Ovary (tissue), 7 donors: ENCODE measurements at regions not wholly inside any gene's neighbourhood (a gene's known extent, or its start where the extent isn't known, plus 50 kb on each side); places are given as distances from the start of the nearest gene placed in this dataset.

Experiments
- DNase-seq, 5 donors: peaks; one replicate each; pipeline ENCODE4 v3.0.0-alpha.2; 2019 to 2020
- H3K27ac ChIP-seq, 2 donors: fragments of 200-600 bp; one replicate each; pipeline versions ENCODE4 v1.5.1 to v1.8.0; 2019 to 2022
- H3K27me3 ChIP-seq: fragments of 200-600 bp; one replicate; pipeline ENCODE4 v1.8.0; 2022
- H3K36me3 ChIP-seq: fragments of 200-600 bp; sonication (generic); one replicate; pipeline ENCODE4 v1.5.1; 2019
- H3K4me1 ChIP-seq: one replicate; pipeline ENCODE4 v1.8.1; 2013; ENCODE audit warnings: mild to moderate bottlenecking, moderate library complexity; ENCODE audit not compliant: insufficient read depth
- H3K4me3 ChIP-seq: fragments of 200-600 bp; sonication (generic); one replicate; pipeline ENCODE4 v1.5.1; 2017
- H3K9me3 ChIP-seq, 2 donors: fragments of 200-600 bp in 1 of 2; sonication (generic) in 1 of 2; one replicate each; pipeline versions ENCODE4 v1.5.1 to v1.8.1; 2013 to 2019; ENCODE audit warnings: mild to moderate bottlenecking in 1 of 2, moderate library complexity in 1 of 2
- EP300 ChIP-seq: sonication (generic); formaldehyde crosslinking; IDR thresholded peaks from one replicate; pipeline ENCODE4 v1.6.1; 2017; ENCODE audit warnings: antibody characterized with exemption
- POLR2A ChIP-seq: fragments of 450-650 bp; IDR thresholded peaks from one replicate; pipeline ENCODE4 v1.6.1; 2017; ENCODE audit warnings: antibody characterized with exemption, mild to moderate bottlenecking, moderate library complexity
- WGBS, 3 donors: extraction: QIAGEN DNeasy Blood & Tissue Kit in 1 of 3; methylation state at CpG; one replicate each; pipeline versions ENCODE4 v1.1.5 to v1.1.7; 2013 to 2017; 5-methylcytosine and 5-hydroxymethylcytosine counted together
- intact Hi-C, 4 donors: fragments of 100-400 bp; cut with DNase I; formaldehyde crosslinking; loops; one replicate each; pipeline versions ENCODE4 v1.11.0 to v1.15.1; 2022 to 2023
- TF ChIP-seq, protein P1 (sequence below), 3 donors: fragments of 450-650 bp in 2 of 3; fragments of 200-600 bp in 1 of 3; IDR thresholded peaks; one replicate each; pipeline versions ENCODE4 v1.5.1 to v1.8.0; 2016 to 2022; ENCODE audit warnings: antibody characterized with exemption in 3 of 3, mild to moderate bottlenecking in 1 of 3
- donor health status: DM: no; HTN: no; CAD: no; lungs with moderate emphysema.
- donor health status: DM: no; HTN: no; CAD: no.
- donor health status: Bipolar disorder and iron deficiency.
- donor health status: DM: no; HTN: no; CAD: no.
- donor health status: DM: yes; HTN: yes; CAD: no.

DNA sequence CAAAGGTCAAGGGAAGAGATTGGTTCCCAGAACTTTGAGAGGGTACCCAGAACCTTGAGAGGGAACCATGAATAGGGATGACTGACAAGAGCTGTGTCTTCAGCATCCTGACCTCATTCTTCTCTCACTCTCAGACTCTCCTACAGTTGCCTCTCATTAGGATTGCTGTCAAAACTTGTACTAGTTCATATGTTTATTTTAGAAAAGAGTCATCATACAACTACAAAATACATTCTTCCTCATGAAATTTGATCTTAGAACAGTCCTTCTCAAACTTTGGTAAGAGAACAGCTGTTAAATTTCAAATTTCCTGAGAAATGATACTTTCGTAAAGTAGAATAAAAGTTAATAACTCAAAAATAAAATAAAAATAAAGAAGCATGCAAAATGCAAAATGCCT is 161.4 kb upstream of the ZRANB2 start:
- H3K27me3 ChIP-seq, result no peaks in the 10 kb centered on the region
- TF ChIP-seq POLR2A (no peak), EP300 (no peak)
- TF ChIP-seq, protein P1, sequence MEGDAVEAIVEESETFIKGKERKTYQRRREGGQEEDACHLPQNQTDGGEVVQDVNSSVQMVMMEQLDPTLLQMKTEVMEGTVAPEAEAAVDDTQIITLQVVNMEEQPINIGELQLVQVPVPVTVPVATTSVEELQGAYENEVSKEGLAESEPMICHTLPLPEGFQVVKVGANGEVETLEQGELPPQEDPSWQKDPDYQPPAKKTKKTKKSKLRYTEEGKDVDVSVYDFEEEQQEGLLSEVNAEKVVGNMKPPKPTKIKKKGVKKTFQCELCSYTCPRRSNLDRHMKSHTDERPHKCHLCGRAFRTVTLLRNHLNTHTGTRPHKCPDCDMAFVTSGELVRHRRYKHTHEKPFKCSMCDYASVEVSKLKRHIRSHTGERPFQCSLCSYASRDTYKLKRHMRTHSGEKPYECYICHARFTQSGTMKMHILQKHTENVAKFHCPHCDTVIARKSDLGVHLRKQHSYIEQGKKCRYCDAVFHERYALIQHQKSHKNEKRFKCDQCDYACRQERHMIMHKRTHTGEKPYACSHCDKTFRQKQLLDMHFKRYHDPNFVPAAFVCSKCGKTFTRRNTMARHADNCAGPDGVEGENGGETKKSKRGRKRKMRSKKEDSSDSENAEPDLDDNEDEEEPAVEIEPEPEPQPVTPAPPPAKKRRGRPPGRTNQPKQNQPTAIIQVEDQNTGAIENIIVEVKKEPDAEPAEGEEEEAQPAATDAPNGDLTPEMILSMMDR (IDR thresholded peaks at IDR 0.05), result no peak
- no peaks in the 10 kb centered on the region for H3K4me1 ChIP-seq
- no peak overlapping the region for H3K27ac ChIP-seq
- no peaks in the 10 kb centered on the region for H3K36me3 ChIP-seq
- H3K4me3 ChIP-seq, result no peak overlapping the region
- H3K9me3 ChIP-seq, result no peaks in the 10 kb centered on the region
- 57 to 73% (median 66%) methylated on average over 1 of the region's 1 CpG for WGBS, 3 donors
- intact Hi-C loops, result no loop called here
- no peak for DNase-seq

DNA sequence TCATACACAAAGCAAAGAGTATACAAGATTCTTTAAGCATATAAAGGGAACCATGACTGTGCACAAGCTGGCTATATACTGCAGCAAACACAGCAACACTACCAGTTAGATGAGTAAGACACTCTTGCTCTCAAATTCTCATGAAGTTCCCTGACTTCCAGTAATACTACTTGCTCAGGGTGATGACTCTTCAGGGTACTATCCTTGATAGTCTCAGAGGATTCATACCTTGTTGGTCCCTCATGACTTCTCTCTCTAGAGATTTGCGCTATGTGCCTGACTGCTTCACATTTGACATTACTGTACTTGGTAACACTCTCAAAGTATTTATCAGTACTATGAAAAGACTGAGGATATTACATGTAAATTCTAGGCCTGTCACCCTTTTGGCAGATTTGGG is 159.8 kb upstream of the ZRANB2 start:
- TF ChIP-seq EP300 (no peak), POLR2A (no peak)
- TF ChIP-seq, protein P1 (IDR thresholded peaks at IDR 0.05), result no peak
- H3K27ac ChIP-seq, result no peak overlapping the region
- no peaks in the 10 kb centered on the region for H3K36me3 ChIP-seq
- intact Hi-C loops, result no loop called here
- no peaks in the 10 kb centered on the region for H3K27me3 ChIP-seq
- no peak overlapping the region for H3K4me3 ChIP-seq
- no peaks in the 10 kb centered on the region for H3K9me3 ChIP-seq
- 96 to 100% (median 100%) methylated on average over 1 of the region's 1 CpG for WGBS, 3 donors
- DNase-seq, result no peak
- no peaks in the 10 kb centered on the region for H3K4me1 ChIP-seq

DNA sequence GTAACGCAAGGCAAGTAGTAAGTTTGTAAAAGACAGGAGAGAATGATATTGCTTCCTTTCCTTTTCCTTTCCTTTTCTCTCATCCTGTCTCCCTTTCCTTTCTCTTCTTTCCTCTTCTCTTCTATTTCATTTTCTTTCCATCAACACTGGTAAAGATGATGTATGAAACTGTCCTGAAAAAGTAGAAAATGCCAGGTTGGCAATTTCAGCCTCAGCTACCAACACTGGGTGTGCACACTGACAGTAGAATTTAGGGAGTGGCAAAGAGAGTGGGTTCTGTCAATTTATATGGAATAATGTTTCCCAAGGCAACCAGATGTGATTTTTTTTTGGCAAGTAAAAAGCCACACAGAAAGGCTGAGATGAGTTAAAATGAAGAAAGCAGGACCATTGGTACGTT is 155.7 kb upstream of the ZRANB2 start:
- H3K36me3 ChIP-seq, result no peaks in the 10 kb centered on the region
- intact Hi-C loops, result no loop called here

DNA sequence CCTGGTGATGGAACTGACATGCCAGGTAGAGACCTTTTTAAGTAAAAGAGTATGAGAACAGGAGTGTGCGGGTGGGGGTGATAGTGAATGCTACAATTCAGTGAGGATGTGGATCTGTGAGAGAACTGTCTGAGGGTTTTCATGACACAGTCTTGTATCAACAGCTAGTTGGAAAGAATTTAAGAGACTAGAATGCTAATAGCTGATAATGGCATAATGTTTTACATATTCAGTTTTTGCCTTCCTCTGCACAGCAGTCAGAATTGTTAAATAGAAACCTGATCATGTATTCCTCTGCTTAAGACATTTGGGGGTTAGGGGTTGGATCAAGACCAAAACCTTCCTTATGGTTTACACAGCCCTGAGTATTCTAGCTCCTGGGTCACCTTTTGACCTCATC is 152.8 kb upstream of the ZRANB2 start:
- Histone ChIP-seq H3K4me1 (peaks cover 5% of the 10 kb centered on the region), H3K4me3 (no peak overlapping the region), H3K9me3 (no peaks in the 10 kb centered on the region), H3K27ac (no peak overlapping the region), H3K27me3 (no peaks in the 10 kb centered on the region), H3K36me3 (no peaks in the 10 kb centered on the region)
- WGBS, 3 donors, result 16 to 47% (median 22%) methylated on average over 1 of the region's 1 CpG
- intact Hi-C loops, result no loop called here
- DNase-seq, result no peak
- TF ChIP-seq EP300 (no peak), POLR2A (no peak)
- TF ChIP-seq, protein P1 (IDR thresholded peaks at IDR 0.05), result no peak

More for the DNA sequence above, 155.7 kb upstream of the ZRANB2 start:
- H3K9me3 ChIP-seq, result no peaks in the 10 kb centered on the region
- H3K27ac ChIP-seq, result no peak overlapping the region
- TF ChIP-seq, protein P1 (IDR thresholded peaks at IDR 0.05), result no peak
- TF ChIP-seq POLR2A (no peak), EP300 (no peak)
- peaks cover 5% of the 10 kb centered on the region for H3K4me1 ChIP-seq
- no peak overlapping the region for H3K4me3 ChIP-seq
- 76 to 92% (median 86%) methylated on average over 2 of the region's 2 CpGs for WGBS, 3 donors
- DNase-seq, result no peak
- H3K27me3 ChIP-seq, result no peaks in the 10 kb centered on the region

DNA sequence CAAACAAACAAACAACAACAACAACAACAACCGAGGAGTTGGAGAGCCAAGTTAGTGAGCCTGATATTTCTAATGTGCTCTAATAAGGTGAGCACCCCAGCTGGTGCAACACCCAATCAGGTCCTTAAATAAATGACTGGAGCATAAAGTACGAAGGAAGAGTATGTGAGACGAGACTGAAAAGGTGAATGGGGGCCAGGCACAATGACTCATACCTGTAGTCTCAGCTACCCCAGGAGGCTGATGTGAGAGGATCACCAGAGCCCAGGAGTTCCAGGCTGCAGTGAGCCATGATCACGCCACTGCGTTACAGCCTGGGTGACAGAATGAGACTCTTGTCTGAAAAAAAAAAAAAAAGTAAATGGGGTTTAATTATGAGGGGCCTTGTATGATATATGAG is 152.0 kb upstream of the ZRANB2 start:
- TF ChIP-seq EP300 (no peak), POLR2A (no peak)
- TF ChIP-seq, protein P1 (IDR thresholded peaks at IDR 0.05), result no peak

More for the DNA sequence above, 152.0 kb upstream of the ZRANB2 start:
- H3K27me3 ChIP-seq, result no peaks in the 10 kb centered on the region
- no peak for DNase-seq
- no peak overlapping the region for H3K4me3 ChIP-seq
- no peak overlapping the region for H3K27ac ChIP-seq
- H3K9me3 ChIP-seq, result no peaks in the 10 kb centered on the region
- intact Hi-C loops, result no loop called here
- 63 to 83% (median 72%) methylated on average over 5 of the region's 5 CpGs for WGBS, 3 donors
- no peaks in the 10 kb centered on the region for H3K36me3 ChIP-seq
- peaks cover 5% of the 10 kb centered on the region for H3K4me1 ChIP-seq
